BJ (cell line): ENCODE measurements at regions not wholly inside any gene's neighbourhood (a gene's known extent, or its start where the extent isn't known, plus 50 kb on each side); places are given as distances from the start of the nearest gene placed in this dataset.
"Not testable (repeated sequence)": the region's sequence is repeated elsewhere in the genome, so short reads cannot be mapped to it uniquely, and the experiment has no call there.

Source experiments
- CTCF ChIA-PET: fragments of 350-600 bp; formaldehyde crosslinking; extraction: SDS; loops from one replicate; lab custom pipeline; 2021; ENCODE audit warnings: antibody characterized with exemption, inconsistent platforms; lab: Yijun Ruan, JAX
- POLR2A ChIA-PET: fragments of 300-600 bp; sonication (Branson Sonifier 250); formaldehyde crosslinking; extraction: SDS; loops from one replicate; lab custom pipeline; 2021; ENCODE audit warnings: antibody characterized with exemption; lab: Charles Lee
- DNase-seq: peaks from one replicate; pipeline ENCODE4 v3.0.0-alpha.2; 2011; ENCODE audit warnings: low read depth
- H3K27me3 ChIP-seq: 2 replicates; pipeline ENCODE4 v1.6.0; 2011; ENCODE audit warnings: low read length; ENCODE audit not compliant: control insufficient read depth, insufficient read depth
- H3K36me3 ChIP-seq: 2 replicates; pipeline ENCODE4 v1.5.1; 2011; ENCODE audit warnings: low read length; ENCODE audit not compliant: control insufficient read depth, insufficient read depth
- H3K4me3 ChIP-seq: 2 replicates; pipeline ENCODE4 v1.5.1; 2011; ENCODE audit warnings: low read depth, mild to moderate bottlenecking, control low read depth, low read length
- CTCF ChIP-seq: IDR thresholded peaks from 2 replicates; pipeline ENCODE4 v1.5.1; 2011; ENCODE audit warnings: low read depth, mild to moderate bottlenecking, control low read depth, inconsistent platforms, low read length, moderate library complexity; ENCODE audit not compliant: insufficient read depth

DNA sequence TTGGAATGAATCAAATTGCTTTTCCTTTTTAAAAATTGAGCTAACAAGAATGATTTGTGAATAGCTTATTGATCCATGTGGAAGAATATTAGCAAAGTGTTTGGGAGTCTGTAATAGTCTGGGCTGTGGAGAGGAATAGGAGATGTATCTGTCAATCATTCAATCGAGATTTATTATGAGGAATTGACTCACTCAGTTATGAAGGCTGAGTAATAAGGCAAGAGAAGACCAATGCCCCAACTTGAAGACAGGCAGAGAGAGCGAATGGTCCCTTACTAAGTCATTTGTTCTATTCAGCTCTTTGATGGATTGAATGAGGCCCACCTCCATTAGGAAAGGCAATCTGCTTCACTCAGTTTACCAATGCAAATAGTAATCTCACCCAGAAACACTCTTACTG, 403.0 kb downstream of the CD83 start:
- ChIA-PET POLR2A (interaction anchor here (0.7 kb wide), 1 partner anchor 954 kb away, joined by 3 read pairs; no protein-coding TSS in a partner anchor), CTCF (interaction anchor here (0.7 kb wide), 1 partner anchor 310 kb away, joined by 4 read pairs; no protein-coding TSS in a partner anchor)
- TF ChIP-seq CTCF: no peak
- Histone ChIP-seq H3K4me3 (no peak overlapping the region), H3K36me3 (no peaks in the 10 kb centered on the region), H3K27me3 (no peaks in the 10 kb centered on the region)
- no peak for DNase-seq

DNA sequence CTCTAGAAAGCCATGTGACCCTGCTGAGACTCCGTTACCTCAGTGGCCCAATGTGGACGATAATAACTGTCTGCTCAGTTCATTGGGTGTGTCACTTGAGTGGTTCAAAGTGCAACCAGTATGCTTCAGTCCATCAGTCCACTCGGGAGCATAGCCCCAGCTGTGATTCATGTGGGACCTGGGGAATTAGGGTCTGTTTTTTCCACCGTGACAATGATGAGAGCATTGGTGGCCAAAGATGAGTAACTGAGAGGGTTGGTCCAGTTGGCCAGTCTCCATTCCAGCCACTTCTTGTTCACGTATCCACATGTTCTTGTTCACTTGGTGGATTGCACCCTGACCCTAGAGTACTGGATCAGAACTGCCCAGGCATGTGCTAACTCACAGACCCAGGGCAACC, 403.6 kb downstream of the CD83 start:
- DNase-seq: no peak
- H3K27me3 ChIP-seq: no peaks in the 10 kb centered on the region
- H3K4me3 ChIP-seq: no peak overlapping the region
- H3K36me3 ChIP-seq: no peaks in the 10 kb centered on the region
- CTCF ChIA-PET: no interaction called here
- POLR2A ChIA-PET: interaction anchor here (0.7 kb wide), 1 partner anchor 190 kb away, joined by 5 read pairs; no protein-coding TSS in a partner anchor
- TF ChIP-seq CTCF: no peak

GRCh38 chr6:14521861-14522260, 404.3 kb downstream of the CD83 start:
- not testable (repeated sequence) for DNase-seq, H3K36me3 ChIP-seq, H3K4me3 ChIP-seq, H3K27me3 ChIP-seq
- CTCF ChIA-PET: interaction anchor here (0.8 kb wide), 1 partner anchor 60 kb away, joined by 7 read pairs; no protein-coding TSS in a partner anchor
- POLR2A ChIA-PET: interaction anchor here (0.7 kb wide), 1 partner anchor 190 kb away, joined by 5 read pairs; no protein-coding TSS in a partner anchor

DNA sequence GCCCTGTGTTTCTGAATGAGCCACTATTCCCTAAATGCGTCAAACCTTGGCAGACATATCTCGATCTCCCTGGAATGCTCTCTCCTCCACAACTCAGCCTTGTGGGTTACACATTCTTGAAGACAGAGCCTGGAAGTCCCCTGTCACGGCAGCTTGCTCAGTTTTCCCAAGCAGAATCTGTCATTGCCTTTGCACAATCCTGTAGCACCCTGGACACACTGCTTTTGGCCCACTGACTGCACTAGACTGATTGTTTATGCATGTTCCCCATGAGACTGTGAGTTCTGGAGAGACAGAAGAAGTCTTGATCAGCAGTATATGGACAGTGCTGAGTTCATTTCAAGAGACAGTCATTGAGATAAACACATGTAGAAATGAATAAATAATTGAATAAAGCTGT, 406.7 kb downstream of the CD83 start:
- no peaks in the 10 kb centered on the region for H3K36me3 ChIP-seq
- ChIA-PET CTCF (interaction anchor here (0.6 to 1.6 kb wide), 2 partner anchors 14 to 307 kb away, joined by 3 read pairs; no protein-coding TSS in a partner anchor), POLR2A (no interaction called here)
- TF ChIP-seq CTCF: no peak
- DNase-seq: no peak
- no peaks in the 10 kb centered on the region for H3K27me3 ChIP-seq
- H3K4me3 ChIP-seq: no peak overlapping the region

DNA sequence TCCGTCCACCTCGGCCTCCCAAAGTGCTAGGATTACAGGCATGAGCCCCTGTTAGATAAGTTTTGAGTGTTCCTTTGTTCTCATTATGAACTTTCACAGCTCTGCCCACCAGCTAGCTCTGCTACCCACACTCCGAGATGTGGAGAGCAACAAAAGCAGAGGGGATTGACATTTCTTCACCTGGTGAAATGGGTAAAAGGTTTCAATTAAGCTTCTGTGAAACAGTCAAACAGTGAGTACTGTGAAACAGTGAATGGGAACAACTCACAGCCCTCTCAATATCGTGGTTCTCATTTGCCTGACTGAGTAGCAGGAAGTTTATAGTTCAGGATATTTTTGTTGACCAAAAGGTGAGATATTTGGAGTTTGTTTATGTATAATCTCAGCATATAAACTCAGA, 412.8 kb downstream of the CD83 start:
- POLR2A ChIA-PET: no interaction called here

More for the DNA sequence above, 412.8 kb downstream of the CD83 start:
- no peak for TF ChIP-seq CTCF
- CTCF ChIA-PET: no interaction called here
- H3K4me3 ChIP-seq: no peak overlapping the region
- H3K27me3 ChIP-seq: no peaks in the 10 kb centered on the region
- H3K36me3 ChIP-seq: no peaks in the 10 kb centered on the region
- no peak for DNase-seq
